Vagina (tissue), 2 donors: ENCODE measurements at regions not wholly inside any gene's neighbourhood (a gene's known extent, or its start where the extent isn't known, plus 50 kb on each side); places are given as distances from the start of the nearest gene placed in this dataset.

Experiments used
- POLR2A ChIP-seq, 2 donors: fragments of 450-650 bp; IDR thresholded peaks; one replicate each; pipeline ENCODE4 v1.6.1; 2017; ENCODE audit warnings: antibody characterized with exemption in 2 of 2, mild to moderate bottlenecking in 2 of 2, moderate library complexity in 2 of 2
- POLR2AphosphoS5 ChIP-seq, 2 donors: sonication (generic); formaldehyde crosslinking; IDR thresholded peaks; one replicate each; pipeline ENCODE4 v1.9.0; 2017; ENCODE audit warnings: antibody characterized with exemption in 2 of 2, mild to moderate bottlenecking in 2 of 2, low read depth in 1 of 2; ENCODE audit not compliant: insufficient read depth in 1 of 2
- TF ChIP-seq, protein P1 (sequence below), 3 experiments: fragments of 450-650 bp in 2 of 3; fragments of 200-600 bp in 1 of 3; sonication (generic) in 1 of 3; IDR thresholded peaks; one replicate each; pipeline ENCODE4 v1.5.1; 2017 to 2019; ENCODE audit warnings: antibody characterized with exemption in 3 of 3, mild to moderate bottlenecking in 2 of 3, moderate library complexity in 2 of 3

DNA sequence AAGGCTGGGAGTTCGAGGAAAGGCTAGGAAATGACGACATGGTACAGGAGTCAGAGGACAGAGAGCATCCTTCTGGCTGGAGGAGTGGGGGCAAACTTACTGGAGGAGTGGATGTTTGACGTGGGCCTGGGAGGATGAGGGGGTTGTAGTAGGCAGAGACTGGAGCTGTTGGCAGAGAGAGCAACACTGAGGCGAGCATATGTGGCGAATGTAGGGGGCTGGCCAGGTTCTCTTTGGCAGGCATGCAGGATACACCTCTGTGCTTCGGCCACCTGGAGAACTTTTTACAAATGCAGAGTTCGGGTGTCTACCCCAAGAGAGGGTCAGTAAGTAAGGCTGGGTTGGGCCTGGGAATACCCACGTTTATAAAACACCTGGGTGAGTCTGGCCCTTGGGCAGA, 385.7 kb downstream of the FUT8 start:
- TF ChIP-seq, protein P1, sequence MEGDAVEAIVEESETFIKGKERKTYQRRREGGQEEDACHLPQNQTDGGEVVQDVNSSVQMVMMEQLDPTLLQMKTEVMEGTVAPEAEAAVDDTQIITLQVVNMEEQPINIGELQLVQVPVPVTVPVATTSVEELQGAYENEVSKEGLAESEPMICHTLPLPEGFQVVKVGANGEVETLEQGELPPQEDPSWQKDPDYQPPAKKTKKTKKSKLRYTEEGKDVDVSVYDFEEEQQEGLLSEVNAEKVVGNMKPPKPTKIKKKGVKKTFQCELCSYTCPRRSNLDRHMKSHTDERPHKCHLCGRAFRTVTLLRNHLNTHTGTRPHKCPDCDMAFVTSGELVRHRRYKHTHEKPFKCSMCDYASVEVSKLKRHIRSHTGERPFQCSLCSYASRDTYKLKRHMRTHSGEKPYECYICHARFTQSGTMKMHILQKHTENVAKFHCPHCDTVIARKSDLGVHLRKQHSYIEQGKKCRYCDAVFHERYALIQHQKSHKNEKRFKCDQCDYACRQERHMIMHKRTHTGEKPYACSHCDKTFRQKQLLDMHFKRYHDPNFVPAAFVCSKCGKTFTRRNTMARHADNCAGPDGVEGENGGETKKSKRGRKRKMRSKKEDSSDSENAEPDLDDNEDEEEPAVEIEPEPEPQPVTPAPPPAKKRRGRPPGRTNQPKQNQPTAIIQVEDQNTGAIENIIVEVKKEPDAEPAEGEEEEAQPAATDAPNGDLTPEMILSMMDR (IDR thresholded peaks at IDR 0.05) = no peak
- TF ChIP-seq POLR2A (IDR thresholded peaks at IDR 0.05) = no peak
- no peak for TF ChIP-seq POLR2AphosphoS5 (IDR thresholded peaks at IDR 0.05; ENCODE audit: insufficient read depth in 1 of 2, low read depth in 1 of 2)
